HEK293 (cell line): ENCODE measurements at regions not wholly inside any gene's neighbourhood (a gene's known extent, or its start where the extent isn't known, plus 50 kb on each side); places are given as distances from the start of the nearest gene placed in this dataset.

Experiments used
- PRDM10 ChIP-seq: fragments of 450-650 bp; formaldehyde crosslinking; IDR thresholded peaks from 2 replicates; pipeline ENCODE4 v1.5.1; 2016; ENCODE audit warnings: missing biosample characterization, missing genetic modification characterization
- ZBTB49 ChIP-seq: fragments of 450-650 bp; formaldehyde crosslinking; IDR thresholded peaks from 2 replicates; pipeline ENCODE4 v1.5.1; 2016; ENCODE audit warnings: missing biosample characterization, missing genetic modification characterization, low read depth
- ZNF311 ChIP-seq: fragments of 450-650 bp; formaldehyde crosslinking; IDR thresholded peaks from 2 replicates; pipeline ENCODE4 v1.5.1; 2017; ENCODE audit warnings: missing biosample characterization, missing genetic modification characterization, borderline replicate concordance
- ZNF626 ChIP-seq: fragments of 450-650 bp; sonication (Bioruptor Pico); formaldehyde crosslinking; IDR thresholded peaks from 2 replicates; pipeline ENCODE4 v1.5.1; 2018; ENCODE audit warnings: missing biosample characterization, missing genetic modification characterization, inconsistent platforms
- ZNF830 ChIP-seq: fragments of 450-650 bp; IDR thresholded peaks from 2 replicates; pipeline ENCODE4 v1.5.0; 2018; ENCODE audit warnings: missing biosample characterization, missing genetic modification characterization, low read depth, mild to moderate bottlenecking, moderate library complexity
- TF ChIP-seq, protein P1 (sequence below): fragments of 450-650 bp; formaldehyde crosslinking; IDR thresholded peaks from 2 replicates; pipeline ENCODE4 v1.5.1; 2016; ENCODE audit warnings: missing biosample characterization, missing genetic modification characterization

DNA sequence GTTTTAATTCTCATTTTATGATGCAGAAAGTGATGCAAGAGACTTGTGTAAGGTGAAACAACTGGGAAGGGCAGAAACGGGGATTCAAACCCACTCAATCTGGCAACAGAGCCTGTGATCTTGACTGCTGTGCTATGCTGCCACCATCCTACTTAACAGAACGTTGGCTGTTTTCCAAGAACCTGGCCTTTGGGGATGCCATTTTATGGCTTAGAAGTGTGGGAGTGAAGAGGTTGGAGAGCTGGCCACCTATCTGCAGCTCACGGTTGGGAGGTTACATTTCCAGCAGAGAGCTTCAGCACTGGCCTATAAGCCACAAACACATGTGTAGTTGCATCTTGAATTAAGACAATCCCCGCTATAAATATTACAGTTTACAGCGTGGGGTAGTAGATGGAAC lies 235.3 kb downstream of the PRDM2 start:
- TF ChIP-seq, protein P1, sequence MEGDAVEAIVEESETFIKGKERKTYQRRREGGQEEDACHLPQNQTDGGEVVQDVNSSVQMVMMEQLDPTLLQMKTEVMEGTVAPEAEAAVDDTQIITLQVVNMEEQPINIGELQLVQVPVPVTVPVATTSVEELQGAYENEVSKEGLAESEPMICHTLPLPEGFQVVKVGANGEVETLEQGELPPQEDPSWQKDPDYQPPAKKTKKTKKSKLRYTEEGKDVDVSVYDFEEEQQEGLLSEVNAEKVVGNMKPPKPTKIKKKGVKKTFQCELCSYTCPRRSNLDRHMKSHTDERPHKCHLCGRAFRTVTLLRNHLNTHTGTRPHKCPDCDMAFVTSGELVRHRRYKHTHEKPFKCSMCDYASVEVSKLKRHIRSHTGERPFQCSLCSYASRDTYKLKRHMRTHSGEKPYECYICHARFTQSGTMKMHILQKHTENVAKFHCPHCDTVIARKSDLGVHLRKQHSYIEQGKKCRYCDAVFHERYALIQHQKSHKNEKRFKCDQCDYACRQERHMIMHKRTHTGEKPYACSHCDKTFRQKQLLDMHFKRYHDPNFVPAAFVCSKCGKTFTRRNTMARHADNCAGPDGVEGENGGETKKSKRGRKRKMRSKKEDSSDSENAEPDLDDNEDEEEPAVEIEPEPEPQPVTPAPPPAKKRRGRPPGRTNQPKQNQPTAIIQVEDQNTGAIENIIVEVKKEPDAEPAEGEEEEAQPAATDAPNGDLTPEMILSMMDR (tag by site-specific recombination): no peak
- TF ChIP-seq ZNF626 (tag by site-specific recombination) (no peak), PRDM10 (tag by site-specific recombination) (no peak), ZNF830 (tag by site-specific recombination) (no peak), ZBTB49 (tag by site-specific recombination) (no peak), ZNF311 (tag by site-specific recombination) (no peak)
